ENCODE measurements at regions not wholly inside any gene's neighbourhood (a gene's known extent, or its start where the extent isn't known, plus 50 kb on each side); places are given as distances from the start of the nearest gene placed in this dataset.

DNA sequence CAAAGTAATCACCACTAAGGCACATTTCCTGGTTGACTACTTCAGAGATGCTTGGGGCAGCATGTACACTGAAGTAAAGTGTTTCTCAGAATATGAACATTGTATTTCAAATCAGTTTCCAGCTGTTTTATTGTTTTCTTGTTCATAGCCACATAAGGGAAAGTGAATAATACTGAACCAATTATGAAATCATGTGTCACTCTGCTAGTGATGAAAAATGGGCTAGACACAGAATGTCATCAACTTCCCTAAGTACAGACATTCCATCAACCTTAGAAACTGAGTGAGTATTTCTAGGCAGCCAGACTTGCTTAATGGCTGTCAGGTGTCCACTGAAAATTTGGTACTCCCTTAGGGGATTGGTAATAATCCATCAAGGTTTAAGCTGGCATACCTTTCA is 603.5 kb downstream of the ARL4A start:
- TF ChIP-seq POLR2A (IDR thresholded peaks at IDR 0.05), result no peak
- TF ChIP-seq, protein P1, sequence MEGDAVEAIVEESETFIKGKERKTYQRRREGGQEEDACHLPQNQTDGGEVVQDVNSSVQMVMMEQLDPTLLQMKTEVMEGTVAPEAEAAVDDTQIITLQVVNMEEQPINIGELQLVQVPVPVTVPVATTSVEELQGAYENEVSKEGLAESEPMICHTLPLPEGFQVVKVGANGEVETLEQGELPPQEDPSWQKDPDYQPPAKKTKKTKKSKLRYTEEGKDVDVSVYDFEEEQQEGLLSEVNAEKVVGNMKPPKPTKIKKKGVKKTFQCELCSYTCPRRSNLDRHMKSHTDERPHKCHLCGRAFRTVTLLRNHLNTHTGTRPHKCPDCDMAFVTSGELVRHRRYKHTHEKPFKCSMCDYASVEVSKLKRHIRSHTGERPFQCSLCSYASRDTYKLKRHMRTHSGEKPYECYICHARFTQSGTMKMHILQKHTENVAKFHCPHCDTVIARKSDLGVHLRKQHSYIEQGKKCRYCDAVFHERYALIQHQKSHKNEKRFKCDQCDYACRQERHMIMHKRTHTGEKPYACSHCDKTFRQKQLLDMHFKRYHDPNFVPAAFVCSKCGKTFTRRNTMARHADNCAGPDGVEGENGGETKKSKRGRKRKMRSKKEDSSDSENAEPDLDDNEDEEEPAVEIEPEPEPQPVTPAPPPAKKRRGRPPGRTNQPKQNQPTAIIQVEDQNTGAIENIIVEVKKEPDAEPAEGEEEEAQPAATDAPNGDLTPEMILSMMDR (IDR thresholded peaks at IDR 0.05), result no peak

All from stomach (tissue), 4 donors.